HEK293 (cell line): ENCODE measurements at regions not wholly inside any gene's neighbourhood (a gene's known extent, or its start where the extent isn't known, plus 50 kb on each side); places are given as distances from the start of the nearest gene placed in this dataset.

Source experiments
- CTCF ChIA-PET: fragments of 350-600 bp; formaldehyde crosslinking; extraction: SDS; loops from one replicate; lab custom pipeline; 2021; ENCODE audit warnings: antibody characterized with exemption; lab: Yijun Ruan, JAX
- POLR2A ChIA-PET: fragments of 300-600 bp; formaldehyde crosslinking; extraction: SDS; loops from one replicate; lab custom pipeline; 2020; ENCODE audit warnings: antibody characterized with exemption, inconsistent platforms; lab: Yijun Ruan, JAX
- H3K27ac ChIP-seq: fragments of 200-500 bp; sonication (Bioruptor generic); 2 replicates; pipeline ENCODE4 v1.5.1; 2014; ENCODE audit warnings: low read depth, low read length, control low read depth, inconsistent platforms; ENCODE audit errors: extremely low read depth
- H3K36me3 ChIP-seq, 2 experiments: fragments of 200-500 bp in 1 of 2; sonication (Bioruptor generic) in 1 of 2; 1 replicate in 1 of 2; 2 replicates in 1 of 2; pipeline ENCODE4 v1.5.1; 2014 to 2017; ENCODE audit warnings: inconsistent platforms in 2 of 2, low read length in 2 of 2; ENCODE audit not compliant: control insufficient read depth in 2 of 2, insufficient read depth in 1 of 2
- H3K4me1 ChIP-seq: fragments of 200-500 bp; sonication (Bioruptor generic); 2 replicates; pipeline ENCODE4 v1.5.1; 2014; ENCODE audit warnings: mild to moderate bottlenecking, low read length, inconsistent platforms; ENCODE audit not compliant: control insufficient read depth, insufficient read depth
- H3K4me3 ChIP-seq: 2 replicates; pipeline ENCODE4 v1.5.1; 2011; ENCODE audit warnings: low read depth, mild to moderate bottlenecking, control low read depth, low read length, moderate library complexity
- H3K9me3 ChIP-seq: fragments of 200-500 bp; sonication (Bioruptor generic); 2 replicates; pipeline ENCODE4 v1.5.1; 2014; ENCODE audit warnings: low read depth, low read length, inconsistent platforms; ENCODE audit not compliant: control insufficient read depth, insufficient read depth
- MZF1 ChIP-seq: fragments of 450-650 bp; formaldehyde crosslinking; IDR thresholded peaks from 2 replicates; pipeline ENCODE4 v1.5.1; 2017; ENCODE audit warnings: missing biosample characterization, missing genetic modification characterization, borderline replicate concordance
- PATZ1 ChIP-seq: fragments of 450-650 bp; formaldehyde crosslinking; IDR thresholded peaks from 2 replicates; pipeline ENCODE4 v1.5.1; 2016; ENCODE audit warnings: missing biosample characterization, missing genetic modification characterization
- PRDM10 ChIP-seq: fragments of 450-650 bp; formaldehyde crosslinking; IDR thresholded peaks from 2 replicates; pipeline ENCODE4 v1.5.1; 2016; ENCODE audit warnings: missing biosample characterization, missing genetic modification characterization
- SP3 ChIP-seq: fragments of 450-650 bp; formaldehyde crosslinking; IDR thresholded peaks from 2 replicates; pipeline ENCODE4 v1.5.1; 2016; ENCODE audit warnings: missing biosample characterization, missing genetic modification characterization
- TCF7L2 ChIP-seq: IDR thresholded peaks from 2 replicates; pipeline ENCODE4 v1.6.1; 2011; ENCODE audit warnings: low read depth, mild to moderate bottlenecking, inconsistent platforms, low read length, moderate library complexity, borderline replicate concordance
- YY1 ChIP-seq: fragments of 450-650 bp; formaldehyde crosslinking; IDR thresholded peaks from 2 replicates; pipeline ENCODE4 v1.5.1; 2018; ENCODE audit warnings: missing biosample characterization, missing genetic modification characterization
- ZBTB7A ChIP-seq: fragments of 450-650 bp; formaldehyde crosslinking; IDR thresholded peaks from 2 replicates; pipeline ENCODE4 v1.5.1; 2016; ENCODE audit warnings: low read depth, missing biosample characterization, missing genetic modification characterization
- ZFP37 ChIP-seq: fragments of 450-650 bp; formaldehyde crosslinking; IDR thresholded peaks from 2 replicates; pipeline ENCODE4 v1.5.1; 2016; ENCODE audit warnings: missing biosample characterization, missing genetic modification characterization
- ZIC2 ChIP-seq: fragments of 450-650 bp; formaldehyde crosslinking; IDR thresholded peaks from 2 replicates; pipeline ENCODE4 v1.5.1; 2016; ENCODE audit warnings: missing biosample characterization, missing genetic modification characterization
- ZNF138 ChIP-seq: fragments of 450-650 bp; formaldehyde crosslinking; IDR thresholded peaks from 2 replicates; pipeline ENCODE4 v1.5.1; 2016; ENCODE audit warnings: missing biosample characterization, missing genetic modification characterization, borderline replicate concordance
- ZNF248 ChIP-seq: fragments of 450-650 bp; formaldehyde crosslinking; IDR thresholded peaks from 2 replicates; pipeline ENCODE4 v1.5.1; 2017; ENCODE audit warnings: missing biosample characterization, missing genetic modification characterization
- ZNF280C ChIP-seq: fragments of 450-650 bp; formaldehyde crosslinking; IDR thresholded peaks from 2 replicates; pipeline ENCODE4 v1.5.1; 2016; ENCODE audit warnings: missing biosample characterization, missing genetic modification characterization
- ZNF423 ChIP-seq: fragments of 450-650 bp; formaldehyde crosslinking; IDR thresholded peaks from 2 replicates; pipeline ENCODE4 v1.5.1; 2016; ENCODE audit warnings: missing biosample characterization, missing genetic modification characterization
- ZNF473 ChIP-seq: fragments of 450-650 bp; formaldehyde crosslinking; IDR thresholded peaks from 2 replicates; pipeline ENCODE4 v1.5.1; 2017; ENCODE audit warnings: missing biosample characterization, missing genetic modification characterization
- ZNF549 ChIP-seq: fragments of 450-650 bp; IDR thresholded peaks from 2 replicates; pipeline ENCODE4 v1.5.1; 2018; ENCODE audit warnings: missing biosample characterization, missing genetic modification characterization, mild to moderate bottlenecking, inconsistent platforms, moderate library complexity
- ZNF791 ChIP-seq: fragments of 450-650 bp; formaldehyde crosslinking; IDR thresholded peaks from 2 replicates; pipeline ENCODE4 v1.5.1; 2016; ENCODE audit warnings: missing biosample characterization, missing genetic modification characterization
- ZNF843 ChIP-seq: fragments of 450-650 bp; formaldehyde crosslinking; IDR thresholded peaks from 2 replicates; pipeline ENCODE4 v1.5.1; 2016; ENCODE audit warnings: missing biosample characterization, missing genetic modification characterization
- TF ChIP-seq, protein P1 (sequence below): fragments of 450-650 bp; formaldehyde crosslinking; IDR thresholded peaks from 2 replicates; pipeline ENCODE4 v1.5.1; 2016; ENCODE audit warnings: missing biosample characterization, missing genetic modification characterization, borderline replicate concordance

DNA sequence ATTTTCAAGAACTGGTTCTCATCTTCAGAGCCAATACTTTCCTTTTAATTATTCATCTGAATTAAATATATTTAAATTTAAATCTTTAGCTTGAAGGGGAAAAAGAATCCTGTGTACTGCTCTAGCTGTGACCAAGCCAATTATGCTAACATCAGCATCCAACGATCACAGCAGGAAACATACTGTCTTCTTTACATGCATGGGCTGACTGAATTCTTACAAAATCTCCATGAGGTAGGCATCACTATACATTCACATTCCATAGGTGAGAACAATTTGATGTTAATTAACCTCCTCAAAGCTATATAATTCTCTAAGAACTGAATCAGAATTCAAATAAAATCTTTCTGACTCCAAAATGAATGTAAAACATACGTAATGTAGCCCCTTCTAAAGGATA lies 118.8 kb upstream of the MAP2 start (continued):
- TF ChIP-seq PRDM10 (tag by site-specific recombination) (no peak), ZNF138 (tag by site-specific recombination) (no peak)

DNA sequence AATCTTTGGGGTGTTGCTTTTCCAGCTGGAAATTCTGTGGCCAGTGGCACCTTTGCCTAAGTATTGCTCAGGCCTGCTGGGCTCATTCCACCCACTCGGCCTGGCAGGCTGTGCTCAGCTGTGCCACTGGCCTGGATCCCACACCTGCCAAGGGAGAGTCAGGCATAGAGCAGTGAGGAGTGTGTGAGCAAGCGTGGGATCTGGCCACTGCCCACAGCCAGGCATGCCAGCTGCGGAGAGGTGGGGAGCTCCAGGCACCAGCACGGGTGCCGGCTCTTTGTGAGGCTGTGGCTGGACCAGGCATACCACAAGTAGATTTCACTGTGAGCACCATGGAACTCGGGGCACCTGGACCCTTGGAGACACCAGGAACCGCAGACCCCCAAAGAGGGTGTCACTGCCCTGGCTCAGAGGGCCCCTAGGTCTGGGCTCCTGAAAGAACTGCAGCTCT lies 118.1 kb upstream of the MAP2 start:
- POLR2A ChIA-PET: no interaction called here
- Histone ChIP-seq H3K9me3 (no peaks in the 10 kb centered on the region), H3K27ac (no peak overlapping the region), H3K36me3 (no peaks in the 10 kb centered on the region), H3K4me3 (no peak overlapping the region), H3K4me1 (no peaks in the 10 kb centered on the region)
- TF ChIP-seq ZBTB7A (tag by site-specific recombination) (no peak), YY1 (no peak), ZFP37 (no peak), ZNF473 (tag by site-specific recombination) (no peak), MZF1 (tag by site-specific recombination) (no peak), ZIC2 (tag by site-specific recombination) (no peak), ZNF791 (tag by site-specific recombination) (no peak), ZNF423 (tag by site-specific recombination) (no peak), ZNF549 (tag by site-specific recombination) (no peak), TCF7L2 (no peak), ZNF280C (no peak), PATZ1 (tag by site-specific recombination) (no peak), ZNF248 (tag by site-specific recombination) (no peak), SP3 (tag by site-specific recombination) (no peak), ZNF843 (tag by site-specific recombination) (no peak)
- TF ChIP-seq, protein P1, sequence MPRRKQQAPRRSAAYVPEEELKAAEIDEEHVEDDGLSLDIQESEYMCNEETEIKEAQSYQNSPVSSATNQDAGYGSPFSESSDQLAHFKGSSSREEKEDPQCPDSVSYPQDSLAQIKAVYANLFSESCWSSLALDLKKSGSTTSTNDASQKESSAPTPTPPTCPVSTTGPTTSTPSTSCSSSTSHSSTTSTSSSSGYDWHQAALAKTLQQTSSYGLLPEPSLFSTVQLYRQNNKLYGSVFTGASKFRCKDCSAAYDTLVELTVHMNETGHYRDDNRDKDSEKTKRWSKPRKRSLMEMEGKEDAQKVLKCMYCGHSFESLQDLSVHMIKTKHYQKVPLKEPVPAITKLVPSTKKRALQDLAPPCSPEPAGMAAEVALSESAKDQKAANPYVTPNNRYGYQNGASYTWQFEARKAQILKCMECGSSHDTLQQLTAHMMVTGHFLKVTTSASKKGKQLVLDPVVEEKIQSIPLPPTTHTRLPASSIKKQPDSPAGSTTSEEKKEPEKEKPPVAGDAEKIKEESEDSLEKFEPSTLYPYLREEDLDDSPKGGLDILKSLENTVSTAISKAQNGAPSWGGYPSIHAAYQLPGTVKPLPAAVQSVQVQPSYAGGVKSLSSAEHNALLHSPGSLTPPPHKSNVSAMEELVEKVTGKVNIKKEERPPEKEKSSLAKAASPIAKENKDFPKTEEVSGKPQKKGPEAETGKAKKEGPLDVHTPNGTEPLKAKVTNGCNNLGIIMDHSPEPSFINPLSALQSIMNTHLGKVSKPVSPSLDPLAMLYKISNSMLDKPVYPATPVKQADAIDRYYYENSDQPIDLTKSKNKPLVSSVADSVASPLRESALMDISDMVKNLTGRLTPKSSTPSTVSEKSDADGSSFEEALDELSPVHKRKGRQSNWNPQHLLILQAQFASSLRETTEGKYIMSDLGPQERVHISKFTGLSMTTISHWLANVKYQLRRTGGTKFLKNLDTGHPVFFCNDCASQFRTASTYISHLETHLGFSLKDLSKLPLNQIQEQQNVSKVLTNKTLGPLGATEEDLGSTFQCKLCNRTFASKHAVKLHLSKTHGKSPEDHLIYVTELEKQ (tag by site-specific recombination): no peak
- CTCF ChIA-PET: no interaction called here
